ENCODE measurements at regions not wholly inside any gene's neighbourhood (a gene's known extent, or its start where the extent isn't known, plus 50 kb on each side); places are given as distances from the start of the nearest gene placed in this dataset.

GRCh38 chr4:165606465-165607205, 227.8 kb downstream of the CPE start:
- intact Hi-C loops (cut with DNase I) = no loop called here
- DNase-seq = no peak

DNA sequence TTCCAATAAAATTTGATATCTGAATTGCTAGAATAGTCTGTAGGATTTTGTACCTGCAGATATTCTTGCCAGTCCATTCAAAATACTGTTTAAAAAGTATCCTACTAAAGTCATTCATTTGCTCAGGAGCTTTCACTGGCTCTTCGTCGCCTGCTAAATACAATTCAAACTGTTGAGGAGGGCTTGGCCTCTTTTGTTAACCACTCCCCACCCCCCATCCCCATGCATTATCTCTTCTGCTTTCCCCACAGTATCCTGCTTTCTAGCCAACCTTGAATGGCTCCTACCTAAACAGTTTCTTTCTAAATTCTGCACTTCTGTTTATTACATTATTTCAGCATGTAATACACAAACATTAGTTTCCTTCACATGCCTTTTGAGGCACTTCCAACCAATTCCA, 230.8 kb downstream of the CPE start:
- no peak for DNase-seq
- intact Hi-C loops (cut with DNase I) = no loop called here

DNA sequence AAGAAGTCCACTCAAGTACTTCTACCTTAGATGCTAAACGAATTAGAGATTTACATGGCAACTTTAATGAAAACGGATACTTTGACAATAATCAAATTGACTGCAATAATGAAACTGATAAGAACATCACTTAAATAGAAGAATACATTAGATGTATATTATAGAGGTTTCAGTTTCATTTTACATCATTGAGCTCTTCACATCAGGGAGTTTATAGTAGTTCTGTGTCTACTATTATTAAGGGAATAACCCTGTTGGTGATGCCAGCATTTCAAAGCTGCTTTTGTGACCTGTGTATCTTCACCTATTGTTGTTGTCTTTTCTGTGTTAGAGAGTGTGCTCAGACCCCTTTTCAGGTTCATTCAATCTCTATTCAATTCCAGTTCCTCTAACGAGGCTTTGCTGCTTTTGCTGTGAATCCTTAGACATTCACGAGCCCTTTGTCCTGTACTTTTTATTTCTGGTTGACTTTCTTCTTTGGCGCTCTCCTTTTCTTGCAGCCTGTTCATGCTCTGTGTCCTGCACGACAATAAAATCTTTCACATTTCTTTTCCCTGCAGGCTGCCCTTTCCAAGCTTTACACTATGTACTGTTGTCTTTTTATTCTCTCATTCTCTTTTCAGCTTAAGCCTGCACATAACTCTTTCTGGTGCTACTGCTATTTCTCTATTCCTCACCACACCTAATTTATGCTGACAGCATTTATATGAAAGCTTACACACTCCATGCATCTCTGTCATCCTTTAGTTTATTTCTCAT, 232.1 kb downstream of the CPE start:
- DNase-seq = no peak

DNA sequence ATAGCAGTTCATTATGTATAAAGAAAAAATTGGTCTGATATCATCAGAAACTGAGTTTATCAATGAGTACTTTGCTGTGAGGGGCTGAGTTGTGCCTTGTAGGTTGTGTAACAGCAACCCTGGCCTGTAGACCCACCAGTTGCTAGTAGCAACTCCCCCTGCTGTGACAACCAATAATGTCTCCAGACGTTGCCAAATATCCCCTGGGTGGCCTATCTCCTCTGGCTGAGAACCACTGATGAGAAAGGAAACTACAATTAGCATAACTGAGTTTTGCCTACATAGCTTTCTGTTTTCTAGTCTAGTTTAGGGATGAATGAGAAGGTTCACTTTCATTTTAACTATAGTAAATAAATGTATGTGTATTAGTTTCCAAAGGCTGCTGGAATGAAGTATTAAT, 234.1 kb downstream of the CPE start:
- intact Hi-C loops (cut with DNase I) = no loop called here
- DNase-seq = no peak

More for the DNA sequence above, 232.1 kb downstream of the CPE start:
- intact Hi-C loops (cut with DNase I) = no loop called here

DNA sequence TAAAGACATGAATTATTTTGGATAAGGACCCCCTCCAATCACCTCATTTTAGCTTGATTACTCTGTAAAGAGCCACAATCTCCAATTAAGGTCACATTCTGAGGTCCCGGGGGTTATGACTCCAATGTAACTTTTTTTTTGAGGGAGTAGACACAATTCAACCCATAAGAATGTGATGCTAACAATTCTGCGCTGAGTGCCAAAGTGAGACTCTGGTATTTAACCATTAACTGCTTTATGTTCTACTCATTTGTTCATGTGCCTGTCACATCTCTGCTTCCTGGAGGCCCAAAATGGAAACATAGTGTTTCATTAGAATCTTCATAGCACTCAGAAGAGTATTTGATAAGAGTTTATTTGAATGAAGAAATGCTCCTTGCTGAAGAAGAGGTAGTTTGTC, 234.8 kb downstream of the CPE start:
- intact Hi-C loops (cut with DNase I) = no loop called here
- no peak for DNase-seq

DNA sequence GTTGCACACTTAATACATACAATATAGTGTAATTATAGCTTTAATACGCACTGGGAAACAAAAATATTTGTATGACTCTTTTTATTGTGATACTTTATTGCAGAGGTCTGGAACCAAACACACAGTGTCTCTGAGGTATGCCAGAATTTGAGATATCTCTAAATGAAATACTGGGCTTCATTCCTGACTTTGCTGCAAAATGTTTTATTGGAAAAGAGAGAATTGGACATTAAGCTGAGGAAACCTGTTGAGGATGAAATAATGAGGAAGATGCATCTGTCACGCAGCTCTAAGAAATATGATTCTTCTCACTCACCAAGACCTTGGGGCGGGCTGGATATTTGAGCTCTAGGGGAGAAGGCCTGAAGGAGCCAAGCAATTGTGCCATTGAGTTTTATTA, 242.1 kb downstream of the CPE start:
- no peak for DNase-seq
- intact Hi-C loops (cut with DNase I) = no loop called here

DNA sequence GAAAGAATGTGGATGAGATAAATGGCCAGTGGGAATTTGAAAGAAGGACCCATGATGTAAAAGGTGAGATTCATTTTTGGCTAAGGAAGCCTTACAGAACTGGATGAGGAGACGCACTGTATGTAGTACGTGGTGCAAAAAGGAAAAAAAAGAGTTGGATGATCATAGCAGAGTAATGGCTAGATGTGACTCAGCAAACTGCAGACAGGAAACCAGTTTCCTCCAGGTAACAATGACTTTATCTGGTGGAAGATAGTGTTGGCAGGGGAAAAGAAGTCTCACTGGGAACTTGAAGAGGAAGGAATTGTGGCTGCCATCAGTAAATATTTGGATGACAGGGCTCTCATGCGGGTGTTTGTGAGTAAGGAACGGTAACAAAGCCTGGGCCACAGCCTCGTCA, 243.2 kb downstream of the CPE start:
- intact Hi-C loops (cut with DNase I) = no loop called here
- no peak for DNase-seq

DNA sequence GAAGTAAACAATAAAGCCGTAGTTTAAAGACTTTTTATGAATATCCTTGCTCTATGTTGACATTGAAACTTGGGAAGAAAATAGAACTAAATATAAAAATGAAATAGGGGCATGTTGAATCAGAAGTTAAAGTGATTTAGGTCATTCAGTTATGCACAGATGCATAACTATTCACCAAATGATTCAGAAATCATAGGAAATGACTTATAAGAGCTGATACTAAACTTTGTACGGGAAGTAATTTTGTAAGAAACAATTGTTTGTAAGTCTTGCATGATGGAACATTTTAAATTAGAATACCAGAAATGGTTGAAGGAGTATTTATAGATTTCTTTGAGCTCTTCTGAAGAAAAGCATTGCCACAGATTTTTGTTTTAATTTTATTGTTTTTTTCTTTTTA, 246.5 kb downstream of the CPE start:
- intact Hi-C loops (cut with DNase I) = no loop called here
- DNase-seq = no peak

DNA sequence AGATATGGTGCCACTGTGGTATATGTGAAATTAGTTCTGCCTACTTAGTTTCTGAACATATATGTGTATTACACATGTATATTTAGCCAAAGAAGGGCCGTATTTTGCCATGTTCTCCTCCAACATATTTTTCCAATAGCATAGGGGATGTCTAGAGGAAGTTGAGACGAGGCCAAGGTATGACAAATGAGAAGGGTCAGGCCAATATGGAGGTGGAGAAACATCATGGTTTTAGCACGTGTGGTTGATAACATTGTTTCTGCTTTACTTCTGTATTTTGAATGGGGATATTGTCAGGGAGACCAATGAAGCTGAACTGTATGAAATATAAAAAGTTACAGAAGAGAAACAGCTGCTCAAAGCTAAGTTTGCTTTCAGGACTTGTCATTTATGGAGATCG, 246.7 kb upstream of the TLL1 start:
- no peak for DNase-seq
- intact Hi-C loops (cut with DNase I) = no loop called here

DNA sequence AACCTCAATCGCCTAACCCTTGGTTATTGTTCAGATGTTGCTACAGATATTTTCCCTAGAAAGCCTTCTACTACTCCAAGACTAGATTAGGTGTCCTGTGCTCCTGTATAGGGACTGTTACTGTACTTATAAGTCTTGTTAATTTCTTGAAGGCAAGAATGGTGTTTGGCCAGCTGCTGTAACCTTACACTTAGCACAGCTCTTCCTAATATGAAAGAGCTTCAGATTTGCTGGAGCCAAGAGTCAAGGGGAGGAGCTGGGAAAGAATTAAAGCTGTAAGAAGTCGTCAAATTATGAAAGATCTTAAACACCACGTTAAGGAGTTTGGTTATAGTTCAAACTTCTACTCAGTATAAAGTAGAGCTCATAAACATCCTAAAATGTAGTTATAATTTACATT, 245.9 kb upstream of the TLL1 start:
- DNase-seq = no peak
- intact Hi-C loops (cut with DNase I) = no loop called here

DNA sequence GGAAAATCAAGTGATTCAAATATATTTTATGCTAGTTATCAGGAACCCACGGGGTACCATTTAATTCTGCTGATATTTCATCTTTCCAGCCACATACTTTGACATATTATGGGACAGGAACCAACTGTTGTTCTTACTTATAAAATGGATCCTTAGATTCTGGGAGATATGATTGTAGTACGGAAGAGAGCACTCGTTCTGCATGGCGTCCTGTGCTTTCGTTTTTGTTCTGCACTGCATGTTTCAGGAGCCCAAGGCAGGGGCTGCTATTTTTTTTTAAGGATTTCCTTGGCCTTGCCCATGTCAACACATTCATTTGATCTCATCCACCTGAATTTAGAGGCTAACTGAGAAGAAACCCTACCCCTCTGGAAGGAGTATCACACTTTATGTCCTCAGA, 245.5 kb upstream of the TLL1 start:
- intact Hi-C loops (cut with DNase I) = no loop called here
- no peak for DNase-seq

DNA sequence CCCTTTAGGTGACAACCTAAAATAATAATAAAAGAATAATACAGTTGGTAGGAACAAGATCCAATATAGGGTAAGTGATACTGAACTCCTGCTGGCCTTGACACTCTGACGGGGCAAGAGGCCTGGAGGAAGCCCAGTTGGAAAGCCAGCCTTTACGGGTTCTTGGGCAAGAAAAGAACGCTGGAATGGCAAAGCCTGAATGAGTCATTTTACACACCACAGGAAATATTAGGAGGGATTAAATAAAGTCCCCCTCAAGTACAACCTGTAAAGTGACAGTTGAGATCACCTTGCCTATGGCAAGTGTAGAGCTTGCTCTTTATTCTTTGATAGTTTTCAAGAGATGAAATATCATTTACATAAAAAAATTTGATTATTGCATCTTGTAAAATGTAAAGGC, 244.5 kb upstream of the TLL1 start:
- intact Hi-C loops (cut with DNase I) = no loop called here
- DNase-seq = no peak

- no peak for DNase-seq
- intact Hi-C loops (cut with DNase I) = no loop called here
Observed at GRCh38 chr4:165630671-165631070, 242.4 kb upstream of the TLL1 start.

GRCh38 chr4:165631208-165631894, 241.7 kb upstream of the TLL1 start:
- intact Hi-C loops (cut with DNase I) = no loop called here
- DNase-seq = no peak

DNA sequence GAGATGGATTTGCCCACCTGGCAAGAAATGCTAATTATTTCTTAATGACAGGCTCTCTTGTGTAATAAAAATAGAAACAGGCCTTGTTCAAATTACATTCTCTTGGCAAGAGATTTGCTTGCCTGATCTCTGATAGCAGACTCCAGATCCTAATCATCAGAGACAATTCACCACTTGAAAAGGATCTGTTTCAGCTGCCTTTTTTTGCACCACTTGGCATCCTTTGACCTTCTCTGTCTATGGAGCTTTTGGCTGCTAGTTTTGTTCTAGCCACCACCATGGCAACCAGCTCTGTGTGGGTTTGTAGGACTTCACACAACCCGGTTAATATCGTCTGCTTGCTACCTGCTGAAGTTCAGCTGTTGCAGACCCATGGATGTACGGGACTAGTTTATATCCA, 241.1 kb upstream of the TLL1 start:
- DNase-seq = no peak
- intact Hi-C loops (cut with DNase I) = no loop called here

DNA sequence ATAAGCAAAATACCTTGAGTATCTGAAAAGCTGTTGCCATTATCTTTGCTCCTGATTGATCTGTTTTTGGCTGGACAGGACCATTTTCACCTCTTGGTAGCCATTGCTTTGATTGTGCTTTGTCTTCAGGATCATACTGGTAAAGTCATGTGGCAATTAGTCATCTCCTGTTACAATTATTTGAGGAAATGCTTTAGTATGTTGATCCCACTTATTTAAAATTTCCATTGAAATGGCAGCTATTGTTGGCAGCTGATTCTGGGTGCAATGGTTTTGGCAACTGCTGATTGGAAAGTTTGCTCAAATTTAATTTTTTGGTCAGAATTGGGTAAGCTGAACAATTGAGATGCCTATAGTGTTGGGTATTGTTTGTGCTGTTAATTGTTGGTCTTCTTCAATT, 238.3 kb upstream of the TLL1 start:
- intact Hi-C loops (cut with DNase I) = no loop called here
- no peak for DNase-seq

GRCh38 chr4:165635381-165635780, 237.7 kb upstream of the TLL1 start:
- DNase-seq = no peak
- intact Hi-C loops (cut with DNase I) = no loop called here

DNA sequence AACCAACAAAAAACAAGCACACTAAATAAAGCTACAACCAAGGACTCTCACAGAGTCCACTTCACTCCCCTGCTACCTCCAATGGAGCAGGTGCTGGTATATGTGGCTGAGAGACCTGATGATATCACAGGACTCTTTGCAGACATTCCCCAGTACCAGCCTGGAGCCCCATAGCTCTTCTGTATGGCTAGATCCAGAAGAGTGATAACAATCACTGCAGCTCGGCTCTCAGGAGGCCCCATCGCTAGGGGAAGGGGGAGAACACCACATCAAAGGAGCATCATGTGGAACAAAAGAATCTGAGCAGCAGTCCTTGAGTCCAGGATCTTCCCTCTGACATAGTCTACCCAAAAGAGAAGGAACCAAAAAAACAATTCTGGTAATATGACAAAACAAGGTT, 237.1 kb upstream of the TLL1 start:
- DNase-seq = no peak
- intact Hi-C loops (cut with DNase I) = no loop called here

DNA sequence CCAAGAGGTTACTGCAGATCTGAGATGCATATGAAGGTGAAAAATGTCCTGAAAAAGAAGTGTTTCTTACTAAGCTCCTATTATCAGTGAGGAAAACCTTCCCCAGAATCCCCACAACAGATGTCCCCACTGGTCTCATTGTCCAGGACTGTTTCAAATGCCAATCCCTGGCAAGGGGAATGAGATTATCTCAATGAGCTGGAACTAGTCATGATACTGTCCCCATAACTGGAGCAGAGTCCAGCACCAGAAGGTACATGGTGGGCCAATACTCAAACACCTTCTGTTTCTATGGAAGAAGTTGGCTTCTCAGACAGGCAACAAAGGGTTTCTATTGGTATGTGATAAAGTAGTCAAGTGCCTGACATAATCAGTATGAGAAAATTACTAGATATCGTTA, 221.1 kb upstream of the TLL1 start:
- DNase-seq = no peak
- intact Hi-C loops (cut with DNase I) = no loop called here

- DNase-seq = no peak
- intact Hi-C loops (cut with DNase I) = no loop called here
Observed at GRCh38 chr4:165654556-165654955, 218.5 kb upstream of the TLL1 start.

GRCh38 chr4:165656399-165656798, 216.6 kb upstream of the TLL1 start:
- intact Hi-C loops (cut with DNase I) = no loop called here
- no peak for DNase-seq
